ENCODE measurements at regions not wholly inside any gene's neighbourhood (a gene's known extent, or its start where the extent isn't known, plus 50 kb on each side); places are given as distances from the start of the nearest gene placed in this dataset.
A peak's percentile ranks its signal among the peaks of the same experiment; 100 is the strongest.
"Not testable (repeated sequence)": the region's sequence is repeated elsewhere in the genome, so short reads cannot be mapped to it uniquely, and the experiment has no call there.

DNA sequence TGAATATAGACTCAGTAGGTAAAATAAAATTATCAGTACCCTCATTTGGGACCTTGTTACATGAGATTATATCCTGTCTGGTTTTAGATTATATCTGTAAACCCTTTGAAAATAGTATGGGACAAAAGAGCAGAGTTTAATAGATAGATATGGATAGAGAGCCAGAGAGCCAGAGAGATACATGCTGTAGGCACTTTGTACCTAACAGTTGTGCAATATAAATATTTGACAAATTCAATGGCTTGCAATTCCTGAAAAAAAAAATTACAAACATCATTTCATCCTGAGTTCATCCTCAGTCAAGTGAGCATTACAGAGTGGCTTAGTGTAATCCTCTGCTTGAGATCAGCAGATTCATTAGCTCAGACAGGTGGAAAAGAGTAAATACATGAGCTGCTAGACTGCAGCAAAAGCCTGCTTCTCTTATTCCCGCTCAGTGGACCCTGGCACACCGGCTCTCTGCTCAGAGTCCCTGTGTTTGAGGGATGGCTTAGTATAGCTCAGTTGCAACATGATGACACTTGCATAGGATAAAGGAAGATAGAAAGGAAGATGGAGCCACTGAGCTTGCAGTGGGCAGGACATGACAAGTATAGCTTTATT is 931.6 kb upstream of the GOT2 start:
- DNase-seq (ENCODE audit: low spot score) (no peak), FAIRE-seq (no peak)

- FAIRE-seq, result no peak
- no peak for DNase-seq (ENCODE audit: low spot score)
These were observed 924.5 kb upstream of the GOT2 start for GRCh38 chr16:59658572-59658971.

DNA sequence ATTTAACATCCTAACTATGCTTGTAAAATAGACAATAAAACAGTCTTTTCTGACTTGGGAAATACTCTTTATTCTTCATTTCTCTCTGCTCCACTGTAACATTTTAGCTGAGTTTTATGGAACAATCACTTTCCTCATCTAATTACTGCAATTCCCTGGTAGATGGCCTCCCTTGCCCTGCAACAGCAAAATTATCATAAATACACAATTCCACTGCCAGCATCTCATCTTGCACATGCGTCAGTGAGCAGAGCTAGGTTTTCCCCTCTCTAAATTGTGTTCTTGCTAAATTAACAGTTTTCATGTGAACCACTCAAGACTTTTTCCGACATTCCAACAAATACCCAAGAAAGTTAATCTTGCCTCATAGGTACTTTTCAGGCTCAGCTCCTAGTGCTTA is 920.9 kb upstream of the GOT2 start:
- no peak for FAIRE-seq

DNA sequence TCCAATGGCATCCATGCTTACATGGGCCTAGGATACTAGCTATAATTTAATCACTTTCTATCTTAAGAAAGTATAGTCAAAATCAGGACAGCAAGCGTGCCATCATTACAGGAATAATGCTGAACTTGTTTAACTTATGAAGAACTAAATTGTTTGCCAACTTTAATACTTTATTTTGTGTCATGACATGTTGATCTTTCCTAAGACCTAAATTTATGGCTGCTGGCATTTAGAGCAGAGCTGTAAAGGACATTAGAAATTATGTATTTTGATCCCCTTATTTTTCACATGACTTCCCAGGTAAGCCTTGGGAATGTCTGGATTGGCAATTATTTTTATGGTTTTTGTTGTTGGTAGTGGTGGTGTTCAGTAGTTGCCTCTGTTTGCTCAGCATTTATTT is 920.3 kb upstream of the GOT2 start:
- FAIRE-seq, result no peak

More for the DNA sequence above, 920.9 kb upstream of the GOT2 start:
- DNase-seq (ENCODE audit: low spot score), result no peak

GRCh38 chr16:59651662-59652061 is 917.5 kb upstream of the GOT2 start:
- DNase-seq (ENCODE audit: low spot score), result no peak
- FAIRE-seq, result no peak

More for the DNA sequence above, 920.3 kb upstream of the GOT2 start:
- DNase-seq (ENCODE audit: low spot score), result no peak

DNA sequence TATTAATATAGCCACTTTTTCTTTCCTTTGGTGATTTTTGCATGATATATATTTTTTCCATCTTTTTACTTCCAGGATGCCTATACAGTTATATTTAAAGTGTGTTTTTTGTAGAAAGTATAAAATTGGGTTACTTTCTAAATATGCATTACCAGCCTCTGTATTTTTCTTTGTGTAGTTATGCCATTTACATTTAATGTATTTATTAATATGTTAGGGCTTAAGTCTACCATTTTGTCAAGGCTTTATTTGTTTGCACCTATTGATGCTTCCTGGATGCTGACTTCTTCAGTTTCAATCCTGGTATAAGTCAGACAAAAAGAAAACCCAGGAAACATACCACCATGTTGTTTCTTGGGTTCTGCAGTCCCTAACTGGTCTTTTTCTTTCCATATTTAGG is 911.1 kb upstream of the GOT2 start:
- DNase-seq (ENCODE audit: low spot score) (no peak), FAIRE-seq (no peak)

- DNase-seq (ENCODE audit: low spot score) (no peak), FAIRE-seq (no peak)
These were observed 901.6 kb upstream of the GOT2 start for GRCh38 chr16:59635674-59636073.

DNA sequence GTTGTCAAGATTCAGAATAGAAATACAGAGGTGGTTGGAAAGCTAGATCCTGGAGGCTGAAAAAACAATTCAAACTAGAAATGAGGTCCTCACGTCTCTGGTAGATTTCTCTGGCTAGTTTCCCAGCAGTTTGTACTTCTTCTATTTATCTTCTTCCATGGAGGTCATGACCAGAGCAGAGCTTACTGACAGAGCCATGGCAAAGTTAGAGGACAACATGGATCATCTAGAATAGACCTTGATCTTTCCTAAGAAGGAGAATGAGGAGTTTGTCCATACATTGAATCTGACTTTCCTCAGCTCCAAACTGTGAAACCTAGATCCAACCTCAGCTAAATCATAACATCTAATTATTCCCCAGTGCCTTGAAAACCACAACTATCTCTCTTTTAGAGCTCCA is 900.8 kb upstream of the GOT2 start:
- FAIRE-seq (no peak), DNase-seq (ENCODE audit: low spot score) (no peak)

- DNase-seq (ENCODE audit: low spot score) (peak; percentile 9), FAIRE-seq (no peak)
These were observed 900.0 kb upstream of the GOT2 start for GRCh38 chr16:59634004-59634579.

DNA sequence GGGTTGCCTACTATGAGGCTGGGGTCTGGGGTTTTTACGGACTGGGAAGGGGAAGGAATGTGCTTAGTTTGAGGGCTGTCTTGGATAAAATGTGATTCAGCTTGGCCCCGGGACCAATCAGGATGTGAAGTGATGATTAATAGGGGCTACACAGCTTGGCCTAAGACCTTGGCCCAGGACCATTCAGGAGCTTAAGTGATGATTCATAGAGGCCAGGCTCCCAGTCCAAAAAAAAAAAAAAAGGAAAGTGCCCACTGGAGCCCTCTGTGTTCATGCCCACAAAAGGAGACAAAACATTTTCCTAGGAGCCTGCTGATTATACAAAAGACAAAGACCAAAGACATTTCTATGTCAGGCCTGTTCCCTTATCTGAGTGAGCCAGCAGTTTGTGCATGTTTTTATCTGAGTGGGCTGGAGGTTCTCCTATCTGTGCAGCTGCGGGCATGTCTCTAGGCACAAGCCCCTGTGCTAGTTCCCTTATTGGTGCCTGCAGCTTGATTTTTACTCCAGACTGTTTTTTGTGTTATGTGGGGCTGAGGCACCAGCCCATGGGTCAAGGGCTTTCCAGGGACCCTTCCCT is 898.2 kb upstream of the GOT2 start:
- FAIRE-seq, result no peak

DNA sequence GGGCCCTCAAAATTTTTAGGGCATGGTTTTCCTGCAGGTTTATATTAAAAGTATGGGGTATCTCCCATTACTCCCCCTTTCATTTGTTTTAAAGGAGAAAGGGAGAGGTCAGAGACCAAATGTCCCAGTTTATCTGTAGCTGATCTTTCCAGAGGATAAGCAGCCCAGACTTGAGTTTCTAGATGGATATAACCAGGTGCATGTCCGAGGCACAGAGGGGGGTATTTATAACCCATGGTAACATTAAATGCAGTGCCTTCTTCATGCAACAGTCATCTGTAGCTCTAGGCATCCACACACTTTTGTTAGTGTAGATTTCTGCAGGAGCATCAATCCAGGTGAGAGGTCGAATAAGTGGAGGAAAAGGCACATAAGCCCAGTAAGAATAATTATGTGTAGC is 890.3 kb upstream of the GOT2 start:
- not testable (repeated sequence) for FAIRE-seq; DNase-seq (ENCODE audit: low spot score)

More for the DNA sequence above, 898.2 kb upstream of the GOT2 start:
- DNase-seq (ENCODE audit: low spot score), result peak; percentile 54

DNA sequence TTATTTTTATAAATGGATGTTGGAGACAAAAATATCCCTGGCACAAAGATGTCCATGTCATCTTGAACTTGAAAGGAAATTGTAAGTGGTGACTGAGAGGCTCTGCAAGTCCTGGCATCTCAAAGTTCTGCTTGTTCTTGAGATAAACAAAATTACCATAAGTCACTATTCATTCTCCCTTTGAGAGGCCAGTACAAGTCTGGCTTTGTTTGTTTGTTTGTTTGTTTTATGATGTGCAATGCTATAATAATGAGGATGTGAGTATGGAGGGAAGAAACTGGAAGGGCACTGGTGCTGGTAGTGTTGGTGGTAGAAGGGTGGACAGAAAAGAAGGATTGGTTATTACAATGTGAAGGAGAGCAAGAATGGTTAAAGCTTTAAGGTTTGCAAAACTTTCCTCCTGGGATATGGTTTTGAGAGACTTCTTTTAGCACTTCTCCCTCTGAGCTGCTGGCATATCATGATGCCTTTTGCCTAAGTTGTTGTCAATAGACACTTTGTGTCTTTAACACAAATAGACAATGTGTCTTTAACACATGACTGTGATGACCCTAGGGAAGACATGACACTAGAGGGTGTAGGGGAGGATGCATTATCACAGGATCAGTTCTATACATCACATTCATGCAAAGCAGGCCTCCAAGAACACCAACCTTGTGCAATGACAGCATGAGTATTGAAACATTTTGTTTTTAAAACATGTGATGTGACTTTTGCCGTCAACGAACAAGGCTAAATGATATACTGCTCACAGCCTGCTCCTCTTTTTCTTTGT is 880.5 kb upstream of the GOT2 start:
- FAIRE-seq (no peak), DNase-seq (ENCODE audit: low spot score) (no peak)

- not testable (repeated sequence) for DNase-seq (ENCODE audit: low spot score)
These were observed 878.9 kb upstream of the GOT2 start for GRCh38 chr16:59612910-59613620.

DNA sequence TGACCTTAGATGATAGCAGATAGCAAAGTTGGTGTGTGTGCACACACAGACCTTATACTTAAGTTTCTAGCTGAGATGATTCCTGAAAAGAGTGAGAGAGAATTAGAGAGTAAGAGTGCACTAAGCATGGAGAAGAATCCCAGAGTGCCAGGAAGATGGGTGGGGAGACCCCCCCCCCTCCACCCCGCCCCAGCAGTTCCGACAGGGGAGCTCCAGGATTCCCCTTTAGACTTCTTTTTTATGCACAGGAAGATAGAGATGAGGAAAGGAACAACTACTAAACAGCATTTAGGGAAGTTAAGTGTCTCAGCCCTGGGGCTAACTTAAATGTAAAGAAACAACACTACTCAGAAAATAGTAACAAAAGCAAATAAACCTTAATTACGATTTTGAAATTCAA is 878.0 kb upstream of the GOT2 start:
- FAIRE-seq (no peak), DNase-seq (ENCODE audit: low spot score) (no peak)

More at GRCh38 chr16:59612910-59613620, 878.9 kb upstream of the GOT2 start:
- FAIRE-seq, result not testable (repeated sequence)

DNA sequence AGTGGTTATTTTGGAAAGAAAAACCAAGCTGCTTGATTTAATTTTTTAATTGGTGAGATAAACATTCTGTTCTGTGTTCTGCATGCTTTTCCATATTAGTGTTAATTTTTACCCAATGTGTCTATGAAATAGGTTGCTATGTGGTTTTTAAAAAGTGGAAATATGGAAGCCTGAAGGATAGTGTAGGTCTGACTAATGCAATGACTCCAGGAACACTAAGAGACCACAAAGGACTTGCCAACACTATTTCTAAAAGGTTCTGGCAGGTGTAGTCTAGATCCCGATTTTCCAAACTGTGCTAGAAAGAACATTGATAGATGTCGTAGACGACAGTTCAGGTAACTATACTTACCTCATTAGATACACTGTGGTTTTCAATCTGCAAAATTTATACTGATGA is 877.4 kb upstream of the GOT2 start:
- DNase-seq (ENCODE audit: low spot score), result no peak
- FAIRE-seq, result no peak

- FAIRE-seq (no peak), DNase-seq (ENCODE audit: low spot score) (no peak)
These were observed 871.6 kb upstream of the GOT2 start for GRCh38 chr16:59605706-59606105.

DNA sequence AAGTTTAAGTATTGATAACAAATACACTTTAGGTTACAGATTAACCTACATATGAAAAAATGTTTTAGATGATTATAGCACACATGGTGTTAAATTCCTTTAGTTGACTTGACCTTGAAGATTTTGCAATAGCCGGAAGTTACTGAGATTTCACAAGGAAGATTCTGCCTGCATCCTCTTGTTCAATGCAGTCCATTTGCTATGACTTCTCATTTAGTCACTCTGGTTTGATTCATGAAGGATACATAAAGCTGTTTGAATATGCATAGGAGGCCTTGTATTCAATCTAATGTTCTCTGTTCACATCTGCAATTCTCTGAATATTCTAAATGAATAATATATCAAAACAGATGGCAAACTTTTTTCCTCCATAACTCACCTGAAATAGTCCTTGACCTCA is 870.2 kb upstream of the GOT2 start:
- no peak for FAIRE-seq
- DNase-seq (ENCODE audit: low spot score), result no peak

- FAIRE-seq (no peak), DNase-seq (ENCODE audit: low spot score) (no peak)
These were observed 867.3 kb upstream of the GOT2 start for GRCh38 chr16:59601452-59601851.

- FAIRE-seq (no peak), DNase-seq (ENCODE audit: low spot score) (no peak)
These were observed 863.2 kb upstream of the GOT2 start for GRCh38 chr16:59597269-59597668.

GRCh38 chr16:59596693-59597092 is 862.6 kb upstream of the GOT2 start:
- FAIRE-seq (no peak), DNase-seq (ENCODE audit: low spot score) (no peak)

DNA sequence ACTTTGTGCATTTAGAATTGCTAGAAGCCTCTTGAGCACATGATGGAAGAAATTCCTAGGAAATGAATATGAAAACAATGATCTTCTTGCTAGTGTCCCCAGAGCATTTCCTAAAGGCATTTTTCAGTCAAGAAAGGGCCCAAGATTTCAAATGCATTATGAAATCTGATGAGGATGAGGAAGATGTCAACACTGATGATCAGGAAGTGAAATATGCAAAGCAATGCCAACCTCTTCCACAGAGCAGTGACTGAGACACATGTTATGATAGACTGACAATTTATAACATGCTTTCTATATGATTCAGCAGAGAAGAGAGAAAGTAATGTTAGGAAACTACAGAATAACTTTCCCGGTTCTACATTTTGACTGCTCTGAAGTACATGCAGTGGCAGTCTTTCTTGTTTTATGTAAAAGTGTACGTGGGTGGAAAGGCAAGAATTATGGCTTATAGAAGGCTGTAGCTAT is 859.1 kb upstream of the GOT2 start:
- DNase-seq (ENCODE audit: low spot score) (no peak), FAIRE-seq (no peak)

DNA sequence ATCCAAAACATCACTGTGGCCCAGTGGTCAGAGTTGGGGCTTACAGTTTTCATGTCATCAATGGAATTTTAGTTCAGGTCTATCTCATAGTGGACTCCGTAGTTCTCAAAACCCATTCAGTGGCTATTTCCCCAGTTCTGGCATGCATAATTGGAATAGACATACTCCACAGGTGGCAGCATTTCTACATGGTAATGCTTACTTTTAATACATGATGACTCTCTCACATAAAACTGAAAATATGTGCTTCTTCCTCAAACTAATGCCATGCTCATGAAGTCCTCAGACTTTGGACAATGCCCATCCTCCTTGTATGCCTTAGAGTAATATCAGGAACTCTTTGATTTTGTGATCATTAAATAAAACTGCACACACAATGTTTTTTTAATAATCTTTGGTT is 857.4 kb upstream of the GOT2 start:
- DNase-seq (ENCODE audit: low spot score) (no peak), FAIRE-seq (no peak)

All from urothelium cell line (cell line).